D721Med (cell line): ENCODE measurements at regions not wholly inside any gene's neighbourhood (a gene's known extent, or its start where the extent isn't known, plus 50 kb on each side); places are given as distances from the start of the nearest gene placed in this dataset.
"Not testable (repeated sequence)": the region's sequence is repeated elsewhere in the genome, so short reads cannot be mapped to it uniquely, and the experiment has no call there.

Source experiments
- DNase-seq: peaks from one replicate; pipeline ENCODE4 v3.0.0; 2011; ENCODE audit warnings: low spot score; ENCODE audit not compliant: insufficient read length
- FAIRE-seq: peaks from 2 replicates; lab custom pipeline; 2011; peaks lifted over from hg19 to GRCh38; lab: Jason Lieb, UNC
- TF ChIP-seq, protein P1 (sequence below): IDR thresholded peaks from 2 replicates; pipeline ENCODE4 v1.5.1; 2012; ENCODE audit warnings: mild to moderate bottlenecking, control low read depth; ENCODE audit not compliant: insufficient read depth; ENCODE audit errors: missing control alignments

DNA sequence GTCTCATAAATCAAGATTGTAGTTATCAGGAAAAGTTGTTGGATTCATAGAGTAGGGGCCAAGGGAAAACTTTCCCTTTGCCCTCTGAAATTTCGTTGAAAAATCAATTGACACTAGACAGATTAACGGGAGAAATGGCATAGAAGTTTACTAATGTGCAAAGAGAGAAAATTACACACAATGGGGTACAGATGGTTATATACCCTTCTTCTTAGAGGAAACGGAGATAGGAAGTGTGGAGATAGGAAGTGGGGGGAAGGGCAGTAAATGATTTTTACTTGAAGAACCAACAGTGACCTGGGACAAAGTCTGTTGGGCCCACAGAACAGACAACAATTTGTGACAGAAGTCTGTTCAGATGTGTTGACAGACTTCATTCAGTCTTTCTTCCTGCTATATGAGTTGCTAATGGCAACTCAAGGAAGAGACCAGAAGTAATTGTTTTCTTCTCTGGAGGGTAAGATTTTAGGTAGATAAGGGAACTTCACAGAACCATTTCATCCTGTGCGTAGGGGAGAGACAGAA, 177.9 kb downstream of the C9orf152 start:
- DNase-seq (no peak), FAIRE-seq (no peak)
- TF ChIP-seq, protein P1, sequence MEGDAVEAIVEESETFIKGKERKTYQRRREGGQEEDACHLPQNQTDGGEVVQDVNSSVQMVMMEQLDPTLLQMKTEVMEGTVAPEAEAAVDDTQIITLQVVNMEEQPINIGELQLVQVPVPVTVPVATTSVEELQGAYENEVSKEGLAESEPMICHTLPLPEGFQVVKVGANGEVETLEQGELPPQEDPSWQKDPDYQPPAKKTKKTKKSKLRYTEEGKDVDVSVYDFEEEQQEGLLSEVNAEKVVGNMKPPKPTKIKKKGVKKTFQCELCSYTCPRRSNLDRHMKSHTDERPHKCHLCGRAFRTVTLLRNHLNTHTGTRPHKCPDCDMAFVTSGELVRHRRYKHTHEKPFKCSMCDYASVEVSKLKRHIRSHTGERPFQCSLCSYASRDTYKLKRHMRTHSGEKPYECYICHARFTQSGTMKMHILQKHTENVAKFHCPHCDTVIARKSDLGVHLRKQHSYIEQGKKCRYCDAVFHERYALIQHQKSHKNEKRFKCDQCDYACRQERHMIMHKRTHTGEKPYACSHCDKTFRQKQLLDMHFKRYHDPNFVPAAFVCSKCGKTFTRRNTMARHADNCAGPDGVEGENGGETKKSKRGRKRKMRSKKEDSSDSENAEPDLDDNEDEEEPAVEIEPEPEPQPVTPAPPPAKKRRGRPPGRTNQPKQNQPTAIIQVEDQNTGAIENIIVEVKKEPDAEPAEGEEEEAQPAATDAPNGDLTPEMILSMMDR, result no peak

DNA sequence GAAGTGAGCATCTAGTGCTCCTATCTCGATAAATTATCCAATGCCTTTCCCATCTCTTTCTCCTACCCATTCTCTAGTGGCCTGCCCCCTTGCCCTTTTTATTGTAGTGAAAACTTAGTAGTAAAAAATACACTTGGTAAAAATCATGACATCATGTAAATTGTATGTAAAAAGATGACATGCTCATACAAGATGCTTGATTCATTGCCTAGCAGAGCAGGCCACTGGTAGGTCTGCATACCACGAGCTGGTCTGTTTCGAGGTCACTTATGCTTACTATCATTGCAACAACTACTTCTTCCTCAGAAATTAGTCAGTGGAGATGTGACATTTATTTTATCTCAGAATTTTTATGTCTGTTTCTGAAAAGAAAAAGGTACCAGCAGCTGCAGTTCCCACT, 177.3 kb downstream of the C9orf152 start:
- FAIRE-seq, result no peak
- TF ChIP-seq, protein P1, result no peak
- no peak for DNase-seq

DNA sequence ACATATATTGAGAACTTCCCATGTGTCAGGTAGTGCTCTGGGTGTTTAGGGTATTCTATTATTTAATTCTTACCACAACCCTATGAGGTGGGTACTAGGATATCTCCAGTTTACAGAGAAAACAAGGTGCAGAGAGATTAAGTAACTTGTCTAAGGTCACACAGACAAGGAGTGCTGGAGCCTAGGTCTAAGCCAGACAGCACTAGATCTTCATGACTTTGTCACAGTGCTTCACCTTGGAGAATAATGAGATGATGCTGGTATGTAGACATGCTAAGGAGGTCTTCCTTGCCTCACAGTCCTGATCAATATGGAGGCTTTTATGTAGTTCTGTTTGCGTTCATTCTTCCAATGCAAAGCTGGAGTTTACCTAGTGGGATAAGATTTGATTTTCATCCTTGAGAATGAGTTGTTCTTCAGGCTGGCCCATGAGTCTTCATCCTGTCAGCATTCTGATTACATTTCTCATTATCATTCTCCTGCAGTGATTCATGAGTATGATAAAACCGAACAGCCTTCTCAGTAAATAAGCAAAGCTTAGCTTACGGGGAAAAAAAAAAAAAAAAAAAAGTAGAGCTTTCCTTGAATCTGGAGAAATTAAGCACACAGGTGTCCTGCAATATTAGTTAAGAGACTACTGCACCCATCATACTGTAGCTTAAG, 176.3 kb downstream of the C9orf152 start:
- DNase-seq, result no peak
- FAIRE-seq, result no peak
- TF ChIP-seq, protein P1, result no peak

DNA sequence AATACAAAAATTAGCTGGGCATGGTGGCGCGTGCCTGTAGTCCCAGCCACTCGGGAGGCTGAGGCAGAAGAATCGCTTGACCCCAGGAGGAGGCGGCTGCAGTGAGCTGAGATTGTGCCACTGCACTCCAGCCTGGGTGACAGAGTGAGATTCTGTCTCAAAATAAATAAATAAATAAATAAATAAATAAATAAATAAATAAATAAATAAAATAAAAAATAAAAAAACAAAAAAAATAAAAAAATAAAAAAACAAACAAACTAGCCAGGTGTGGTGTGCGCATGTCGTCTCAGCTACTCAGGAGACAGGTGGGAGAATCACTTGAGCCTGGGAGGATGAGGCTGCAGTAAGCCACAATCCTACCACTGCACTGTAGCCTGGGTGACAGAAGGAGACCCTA, 175.4 kb downstream of the C9orf152 start:
- DNase-seq, FAIRE-seq: not testable (repeated sequence)

DNA sequence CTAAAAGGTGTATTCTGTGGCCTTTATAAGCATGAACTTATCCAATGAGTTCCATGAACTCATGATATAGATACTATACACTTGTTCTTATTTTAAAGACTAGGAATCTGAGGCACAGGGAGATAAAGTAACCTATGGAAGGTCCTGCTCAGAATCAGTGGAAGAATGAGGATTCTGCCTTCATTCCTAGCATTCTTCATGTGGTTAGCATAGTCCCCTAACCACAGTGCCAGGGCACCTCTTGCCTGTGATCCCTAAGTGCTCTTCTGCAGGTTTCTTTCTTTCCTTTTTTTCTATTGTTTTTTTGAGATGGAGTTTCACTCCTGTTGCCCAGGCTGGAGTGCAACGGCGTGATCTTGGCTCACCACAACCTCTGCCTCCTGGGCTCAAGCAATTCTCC, 174.1 kb downstream of the C9orf152 start:
- TF ChIP-seq, protein P1, result no peak
- FAIRE-seq (no peak), DNase-seq (no peak)

DNA sequence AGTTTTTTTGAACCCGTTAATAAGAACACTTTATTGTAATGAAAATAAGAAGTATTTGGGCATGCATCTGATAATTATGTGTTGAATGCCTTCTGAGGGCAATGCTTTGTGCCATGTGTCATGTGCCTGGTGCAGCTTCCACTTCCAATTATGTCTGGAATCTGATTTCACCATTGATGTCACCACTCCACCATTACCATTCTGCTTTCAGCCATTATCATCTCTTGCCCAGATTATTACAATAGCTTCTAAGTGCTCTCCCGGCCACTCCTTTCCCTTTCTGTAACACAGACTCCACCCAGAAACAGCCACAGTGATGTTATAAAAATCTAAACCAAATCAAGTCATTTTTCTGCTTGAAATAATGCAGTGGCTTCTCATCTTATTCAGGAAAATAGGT, 171.7 kb downstream of the C9orf152 start:
- DNase-seq (no peak), FAIRE-seq (no peak)
- TF ChIP-seq, protein P1, result no peak

DNA sequence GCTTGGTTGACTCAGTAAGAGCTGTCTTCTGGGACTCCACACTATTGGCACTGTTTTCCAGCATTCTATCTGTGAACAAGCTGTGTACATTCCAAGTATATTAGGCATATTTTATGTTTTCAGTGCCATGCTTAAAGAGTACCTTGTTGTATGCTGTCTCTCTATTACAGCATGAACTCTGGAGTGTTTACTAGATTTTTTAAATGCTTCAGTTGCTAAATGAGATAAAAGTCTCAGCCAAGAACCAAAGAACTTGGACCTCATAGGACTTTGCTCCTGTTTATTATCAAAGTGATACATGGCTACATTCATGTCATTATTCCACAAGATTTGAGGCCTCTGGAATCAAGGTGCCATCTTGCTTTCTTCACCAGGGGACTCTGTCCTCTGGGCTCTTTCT, 167.2 kb downstream of the C9orf152 start:
- DNase-seq (no peak), FAIRE-seq (no peak)
- TF ChIP-seq, protein P1, result no peak
